ENCODE measurements at regions not wholly inside any gene's neighbourhood (a gene's known extent, or its start where the extent isn't known, plus 50 kb on each side); places are given as distances from the start of the nearest gene placed in this dataset.

DNA sequence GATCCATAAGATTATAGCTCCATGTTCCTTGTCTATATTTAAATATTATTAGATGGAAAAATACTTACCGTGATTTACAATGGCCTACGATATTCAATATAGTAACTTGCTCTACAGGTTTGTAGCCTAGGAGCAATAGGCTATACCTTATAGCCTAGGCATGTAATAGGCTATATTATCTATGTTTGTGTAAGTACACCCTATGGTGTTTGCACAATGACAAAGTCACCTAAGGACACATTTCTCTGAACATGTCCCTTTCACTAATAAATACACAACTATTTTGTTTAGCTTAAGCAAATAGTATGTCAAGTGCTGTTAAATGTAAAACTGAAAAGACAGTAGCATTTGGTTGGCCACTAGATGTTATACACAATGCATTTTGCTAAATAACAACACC is 248.9 kb upstream of the ADGRL4 start:
- no peak for TF ChIP-seq POLR2A (IDR thresholded peaks at IDR 0.05)
- TF ChIP-seq, protein P1, sequence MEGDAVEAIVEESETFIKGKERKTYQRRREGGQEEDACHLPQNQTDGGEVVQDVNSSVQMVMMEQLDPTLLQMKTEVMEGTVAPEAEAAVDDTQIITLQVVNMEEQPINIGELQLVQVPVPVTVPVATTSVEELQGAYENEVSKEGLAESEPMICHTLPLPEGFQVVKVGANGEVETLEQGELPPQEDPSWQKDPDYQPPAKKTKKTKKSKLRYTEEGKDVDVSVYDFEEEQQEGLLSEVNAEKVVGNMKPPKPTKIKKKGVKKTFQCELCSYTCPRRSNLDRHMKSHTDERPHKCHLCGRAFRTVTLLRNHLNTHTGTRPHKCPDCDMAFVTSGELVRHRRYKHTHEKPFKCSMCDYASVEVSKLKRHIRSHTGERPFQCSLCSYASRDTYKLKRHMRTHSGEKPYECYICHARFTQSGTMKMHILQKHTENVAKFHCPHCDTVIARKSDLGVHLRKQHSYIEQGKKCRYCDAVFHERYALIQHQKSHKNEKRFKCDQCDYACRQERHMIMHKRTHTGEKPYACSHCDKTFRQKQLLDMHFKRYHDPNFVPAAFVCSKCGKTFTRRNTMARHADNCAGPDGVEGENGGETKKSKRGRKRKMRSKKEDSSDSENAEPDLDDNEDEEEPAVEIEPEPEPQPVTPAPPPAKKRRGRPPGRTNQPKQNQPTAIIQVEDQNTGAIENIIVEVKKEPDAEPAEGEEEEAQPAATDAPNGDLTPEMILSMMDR (IDR thresholded peaks at IDR 0.05): no peak

All from adrenal gland (tissue), 5 donors.